ENCODE measurements at regions not wholly inside any gene's neighbourhood (a gene's known extent, or its start where the extent isn't known, plus 50 kb on each side); places are given as distances from the start of the nearest gene placed in this dataset.
"Not testable (repeated sequence)": the region's sequence is repeated elsewhere in the genome, so short reads cannot be mapped to it uniquely, and the experiment has no call there.

DNA sequence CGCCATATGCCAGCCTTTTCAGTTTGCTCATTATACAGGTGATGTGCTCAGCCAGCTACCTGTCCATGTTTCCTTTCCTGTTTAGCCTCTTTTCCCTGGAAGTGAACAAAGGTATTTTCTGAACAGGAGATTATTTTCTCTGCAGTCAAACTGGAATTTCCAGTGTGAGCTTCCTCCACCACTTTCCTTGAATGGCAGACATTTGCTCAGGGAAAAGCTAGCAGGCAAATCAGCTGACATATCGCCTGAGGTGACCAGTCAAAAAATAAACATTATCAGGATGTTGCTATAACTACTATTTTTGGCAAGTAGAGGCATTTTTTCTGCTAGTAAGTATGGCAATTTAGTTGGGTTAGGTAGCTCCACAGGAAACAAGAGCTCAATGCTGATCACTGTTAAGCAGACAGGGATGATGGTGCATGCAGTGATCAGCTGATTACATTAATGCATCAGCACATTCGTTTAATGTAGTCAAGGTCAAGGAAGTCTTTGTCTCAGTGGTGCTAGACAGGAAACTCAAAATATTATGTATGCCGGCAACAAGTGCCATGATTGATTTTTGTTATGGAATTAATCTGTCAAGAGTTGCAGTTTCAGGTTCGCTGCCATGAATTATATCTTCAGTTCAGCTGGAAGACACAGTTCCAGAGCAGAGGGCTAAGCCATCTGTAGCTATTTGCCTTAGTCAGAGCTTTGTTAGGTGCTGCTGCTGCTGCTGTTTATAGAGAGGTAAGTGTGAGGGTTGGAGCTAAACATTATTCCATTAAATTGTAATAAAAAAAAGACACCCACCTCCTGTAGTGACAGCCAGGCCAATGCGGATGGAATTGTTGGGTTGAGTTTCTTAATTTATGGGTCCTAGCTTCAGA, 179.7 kb upstream of the ST6GALNAC5 start:
- DNase-seq, result no peak

DNA sequence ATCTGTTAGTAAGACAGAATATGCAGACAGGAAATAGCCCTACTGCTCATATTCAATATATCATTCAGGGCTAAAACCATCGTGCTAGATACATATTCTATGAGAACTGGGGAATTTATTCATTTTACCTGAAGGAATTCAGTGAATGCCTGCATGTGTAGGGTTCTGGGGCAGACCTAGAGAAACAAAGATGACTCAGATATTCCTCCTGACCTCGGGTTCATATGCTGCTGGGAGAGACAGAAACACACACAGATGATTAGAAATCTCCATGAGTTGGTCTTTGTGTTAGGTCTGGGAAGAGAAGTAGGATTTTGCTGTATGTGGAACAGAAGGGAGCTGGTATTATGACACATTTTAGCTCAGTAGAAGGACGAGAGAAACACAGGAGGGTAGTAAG, 176.5 kb upstream of the ST6GALNAC5 start:
- DNase-seq, result no peak

DNA sequence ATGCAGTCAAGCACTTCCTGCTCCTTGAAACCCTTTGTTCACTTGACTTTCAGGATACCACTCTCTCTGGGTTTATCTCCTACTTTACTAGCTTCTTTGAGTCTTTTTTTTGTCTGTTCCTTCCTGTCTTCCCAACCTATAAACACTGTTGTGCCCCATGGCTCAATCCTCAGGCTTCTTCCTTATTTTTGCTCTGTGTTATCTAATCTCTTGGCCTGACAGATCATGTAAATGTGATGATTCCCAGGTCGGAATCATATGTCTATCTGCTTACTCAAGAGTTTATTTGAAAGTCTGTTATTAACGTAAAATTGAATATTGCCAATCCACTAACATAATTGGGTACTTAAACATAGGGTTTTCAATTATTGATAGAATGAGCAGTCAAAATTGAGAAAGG, 171.7 kb upstream of the ST6GALNAC5 start:
- DNase-seq, result no peak

DNA sequence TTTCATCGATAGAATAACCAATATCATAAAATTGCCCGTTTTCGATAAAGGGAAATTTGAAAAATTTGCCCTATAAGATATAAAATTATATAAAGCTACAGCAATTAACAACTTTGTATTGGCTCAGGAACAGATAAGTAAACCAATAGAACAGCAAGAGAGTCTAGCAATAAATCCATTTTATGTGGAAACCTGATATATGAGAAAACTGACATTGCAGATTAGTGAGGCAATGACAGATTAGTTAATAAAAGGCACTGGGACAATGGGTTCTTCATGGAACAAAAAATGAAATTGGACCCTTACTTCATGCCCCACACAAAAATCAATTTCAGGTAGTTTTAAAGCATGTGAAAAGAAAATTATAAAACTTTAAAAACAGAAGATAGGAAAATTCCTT, 169.9 kb upstream of the ST6GALNAC5 start:
- no peak for DNase-seq

DNA sequence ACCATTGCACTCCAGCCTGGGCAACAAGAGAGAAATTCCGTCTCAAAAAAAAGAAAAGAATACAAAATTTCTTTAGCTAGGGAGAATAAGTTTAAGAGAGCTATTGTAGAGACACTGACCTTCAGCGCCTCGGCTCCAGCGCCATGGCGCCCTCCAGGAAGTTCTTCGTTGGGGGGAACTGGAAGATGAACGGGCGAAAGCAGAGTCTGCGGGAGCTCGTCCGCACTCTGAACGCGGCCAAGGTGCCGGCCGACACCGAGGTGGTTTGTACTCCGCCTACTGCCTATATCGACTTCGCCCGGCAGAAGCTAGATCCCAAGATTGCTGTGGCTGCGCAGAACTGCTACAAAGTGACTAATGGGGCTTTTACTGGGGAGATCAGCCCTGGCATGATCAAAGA, 167.6 kb upstream of the ST6GALNAC5 start:
- not testable (repeated sequence) for DNase-seq

DNA sequence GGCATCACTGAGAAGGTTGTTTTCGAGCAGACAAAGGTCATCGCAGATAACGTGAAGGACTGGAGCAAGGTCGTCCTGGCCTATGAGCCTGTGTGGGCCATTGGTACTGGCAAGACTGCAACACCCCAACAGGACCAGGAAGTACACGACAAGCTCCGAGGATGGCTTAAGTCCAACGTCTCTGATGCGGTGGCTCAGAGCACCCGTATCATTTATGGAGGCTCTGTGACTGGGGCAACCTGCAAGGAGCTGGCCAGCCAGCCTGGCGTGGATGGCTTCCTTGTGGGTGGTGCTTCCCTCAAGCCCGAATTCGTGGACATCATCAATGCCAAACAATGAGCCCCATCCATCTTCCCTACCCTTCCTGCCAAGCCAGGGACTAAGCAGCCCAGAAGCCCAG, 167.1 kb upstream of the ST6GALNAC5 start:
- DNase-seq, result not testable (repeated sequence)

DNA sequence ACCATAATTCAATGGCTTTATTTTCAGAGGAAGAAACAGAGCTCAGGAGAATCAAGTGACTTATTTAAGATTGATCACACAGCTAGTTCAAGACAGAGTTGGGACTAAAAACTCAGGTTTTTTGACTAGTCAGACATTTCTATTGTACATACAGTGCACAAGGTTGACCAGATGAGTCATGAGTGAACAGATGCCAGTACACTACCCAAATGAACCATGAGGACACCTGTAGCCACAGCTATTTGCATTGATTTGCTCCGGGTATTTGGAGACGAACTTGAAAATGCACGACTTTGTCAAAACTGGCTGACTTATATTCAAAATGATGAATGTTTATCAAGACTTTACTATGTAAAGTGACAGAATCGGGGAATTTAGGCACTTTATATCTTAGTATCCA, 161.7 kb upstream of the ST6GALNAC5 start:
- no peak for DNase-seq

DNA sequence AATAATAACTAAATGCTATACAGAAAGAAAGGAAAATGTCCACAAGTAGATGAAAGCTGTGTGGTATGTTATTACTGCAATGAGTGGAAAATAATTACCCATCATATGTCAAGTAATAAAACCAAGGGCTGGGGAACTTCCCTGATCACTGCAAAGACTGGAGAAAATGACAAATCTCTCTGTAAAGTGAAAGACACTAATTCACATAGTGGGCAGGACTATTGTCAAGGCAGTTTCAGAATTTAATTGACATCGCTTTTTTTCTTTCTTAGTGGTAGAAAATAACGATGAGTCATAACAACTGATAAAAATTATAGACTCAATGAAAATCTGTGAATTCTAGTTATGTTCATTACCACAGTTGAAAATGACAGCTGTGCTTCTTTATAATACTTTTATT, 153.7 kb upstream of the ST6GALNAC5 start:
- no peak for DNase-seq

DNA sequence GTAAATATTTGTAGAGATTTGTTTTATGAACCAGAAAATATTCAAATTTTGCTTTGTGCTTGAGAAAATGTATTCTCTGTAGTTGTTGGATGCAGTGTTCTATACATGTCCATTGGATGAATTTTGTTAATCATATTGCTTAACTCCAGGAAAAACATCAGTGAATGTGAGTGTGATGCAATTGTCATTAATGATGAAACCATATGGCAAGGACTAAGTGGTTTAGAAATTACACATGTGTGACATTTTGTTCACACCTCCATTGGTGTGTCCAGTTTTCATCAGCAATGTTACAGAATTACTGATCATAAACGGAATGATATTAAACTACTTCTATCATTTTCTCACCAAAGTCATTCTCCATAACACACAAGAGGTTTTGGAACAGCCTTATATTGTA, 151.8 kb upstream of the ST6GALNAC5 start:
- no peak for DNase-seq

DNA sequence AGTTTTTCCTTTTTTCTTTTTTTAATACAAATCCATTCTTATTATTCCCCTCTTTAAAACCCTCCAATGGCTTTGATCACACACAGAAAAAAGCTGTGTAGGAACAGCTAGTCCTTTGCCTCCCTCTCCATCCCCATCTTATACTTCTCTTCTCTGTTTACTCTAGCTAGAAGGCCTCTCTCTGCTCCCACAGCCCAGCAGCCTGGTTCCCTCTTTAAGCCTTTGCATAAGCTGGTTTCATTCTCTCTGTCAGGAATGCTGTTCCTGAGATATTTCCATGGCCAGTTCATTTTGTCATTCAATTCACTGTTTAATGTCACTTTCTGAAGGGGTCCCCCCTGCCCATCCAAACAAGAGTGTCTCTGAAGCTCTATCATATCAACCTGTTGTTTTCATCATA, 143.3 kb upstream of the ST6GALNAC5 start:
- no peak for DNase-seq

DNA sequence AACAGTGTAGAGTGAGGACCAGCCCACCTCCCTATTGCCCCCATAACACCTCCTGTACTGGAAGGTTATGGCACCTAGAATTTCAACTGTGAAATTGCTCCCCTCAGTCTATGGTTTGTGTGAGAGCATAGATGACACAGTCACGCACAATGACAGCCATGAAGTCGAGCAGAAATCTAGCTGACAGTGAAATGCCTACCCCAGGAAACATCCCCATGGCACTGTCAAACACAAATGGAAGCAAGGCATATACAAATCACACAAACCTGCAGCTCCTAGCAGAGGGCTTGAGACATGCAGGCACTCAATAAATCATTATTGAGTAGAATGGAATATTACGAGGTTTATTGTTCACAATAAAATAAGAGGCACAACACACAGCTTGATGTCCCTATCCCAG, 142.5 kb upstream of the ST6GALNAC5 start:
- DNase-seq, result no peak

DNA sequence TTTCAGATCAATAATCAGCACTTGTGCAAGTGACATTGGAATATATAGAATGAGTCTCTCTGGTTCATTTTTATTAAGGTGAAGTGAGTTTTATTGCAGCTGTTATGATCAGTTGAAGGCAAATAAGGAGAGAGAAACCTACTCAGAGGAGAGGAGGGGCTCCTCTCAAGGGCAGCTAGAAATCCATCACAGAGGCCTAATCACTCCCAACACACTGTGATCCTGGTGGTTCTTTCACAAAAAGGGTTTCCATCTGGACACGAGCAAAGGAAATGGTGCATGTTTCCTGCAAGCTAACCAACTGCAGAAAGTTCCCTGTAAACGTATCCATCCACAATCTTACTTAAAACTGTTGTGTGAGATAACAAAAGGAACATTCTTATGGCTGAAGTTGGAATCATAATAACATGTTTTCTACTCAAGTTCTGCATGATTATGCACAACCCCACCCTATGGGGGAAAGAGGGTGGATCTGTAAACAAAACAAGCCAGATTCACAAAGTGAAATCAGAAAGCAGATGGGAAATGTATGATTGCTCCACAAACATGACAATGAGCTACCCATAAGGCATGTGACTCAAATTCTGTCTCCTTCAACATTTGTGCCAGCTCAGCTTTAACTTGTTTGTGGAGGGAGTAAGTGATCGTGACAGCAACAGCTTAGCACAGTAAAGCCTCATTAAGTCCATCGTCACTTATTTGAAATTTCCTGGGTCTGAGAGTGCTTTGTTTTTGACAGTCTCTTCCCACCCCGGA, 141.2 kb upstream of the ST6GALNAC5 start:
- DNase-seq, result no peak

DNA sequence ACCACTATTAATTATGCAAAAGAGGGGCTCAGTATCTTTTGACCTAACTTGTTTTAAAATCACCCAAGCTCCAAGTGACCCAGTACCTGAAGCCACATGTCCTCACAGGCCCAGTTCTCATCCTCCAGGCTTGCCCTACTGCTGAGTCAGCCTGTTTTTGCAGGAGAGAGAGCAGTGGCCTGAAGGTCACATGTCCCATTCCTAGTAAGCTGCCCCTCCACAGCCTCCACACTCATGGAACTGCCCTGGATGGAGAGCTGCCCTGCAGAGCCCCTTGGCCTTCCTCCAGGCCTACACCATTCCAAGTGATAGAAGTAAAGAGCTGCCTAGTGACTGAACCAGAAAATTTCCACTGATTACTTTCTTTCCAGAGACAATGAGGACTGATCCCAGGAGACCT, 139.8 kb upstream of the ST6GALNAC5 start:
- no peak for DNase-seq

DNA sequence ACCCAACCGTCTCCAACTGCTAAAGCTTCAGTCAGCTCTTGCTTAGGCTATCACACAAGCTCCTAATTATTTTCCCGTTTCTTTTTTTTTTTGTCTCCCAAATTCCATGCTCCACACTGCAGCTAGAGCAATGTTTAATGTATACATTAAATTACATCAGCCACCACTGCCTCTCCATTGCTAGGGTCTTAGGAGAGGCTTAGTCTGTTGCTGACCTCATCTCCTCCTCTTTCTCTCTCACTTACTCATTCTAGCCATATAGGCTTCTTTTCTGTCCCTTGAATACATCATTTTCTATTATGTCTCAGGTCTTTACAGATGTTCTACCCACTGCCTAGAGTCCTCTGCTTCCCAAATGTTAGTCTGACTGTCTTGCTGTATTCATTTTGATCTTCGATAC, 138.1 kb upstream of the ST6GALNAC5 start:
- no peak for DNase-seq

DNA sequence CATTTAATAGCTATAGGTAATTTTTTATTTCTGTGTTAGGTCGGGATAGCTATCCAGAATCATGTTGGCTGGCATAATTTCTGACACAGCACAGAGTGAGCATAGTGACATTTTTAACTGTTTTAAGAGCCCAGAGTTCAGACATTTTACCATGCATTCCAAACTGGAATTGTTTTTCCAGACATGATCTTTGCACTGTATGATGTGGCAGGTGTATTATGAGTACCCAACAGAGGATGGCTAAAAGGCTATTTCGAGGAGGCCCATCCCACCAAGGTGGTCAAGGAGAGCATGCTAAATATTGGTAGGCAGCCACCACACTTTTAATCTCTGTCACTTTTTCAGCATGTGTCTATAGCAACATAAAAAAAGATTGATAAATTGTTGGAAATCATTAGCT, 137.3 kb upstream of the ST6GALNAC5 start:
- DNase-seq, result no peak

DNA sequence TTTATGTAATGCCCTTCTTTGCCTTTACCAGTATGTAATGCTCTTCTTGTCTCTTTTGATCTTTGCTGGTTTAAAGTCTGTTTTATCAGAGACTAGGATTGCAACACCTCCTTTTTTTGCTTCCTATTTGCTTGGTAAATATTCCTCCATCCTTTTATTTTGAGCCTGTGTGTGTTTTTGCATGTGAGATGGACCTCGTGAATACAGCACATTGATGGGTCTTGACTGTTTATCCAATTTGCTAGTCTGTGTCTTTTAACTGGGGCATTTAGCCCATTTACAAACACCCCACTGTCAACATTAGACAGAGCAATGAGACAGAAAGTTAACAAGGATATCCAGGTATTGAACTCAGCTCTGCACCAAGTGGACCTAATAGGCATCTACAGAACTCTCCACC, 128.9 kb upstream of the ST6GALNAC5 start:
- DNase-seq, result not testable (repeated sequence)

DNA sequence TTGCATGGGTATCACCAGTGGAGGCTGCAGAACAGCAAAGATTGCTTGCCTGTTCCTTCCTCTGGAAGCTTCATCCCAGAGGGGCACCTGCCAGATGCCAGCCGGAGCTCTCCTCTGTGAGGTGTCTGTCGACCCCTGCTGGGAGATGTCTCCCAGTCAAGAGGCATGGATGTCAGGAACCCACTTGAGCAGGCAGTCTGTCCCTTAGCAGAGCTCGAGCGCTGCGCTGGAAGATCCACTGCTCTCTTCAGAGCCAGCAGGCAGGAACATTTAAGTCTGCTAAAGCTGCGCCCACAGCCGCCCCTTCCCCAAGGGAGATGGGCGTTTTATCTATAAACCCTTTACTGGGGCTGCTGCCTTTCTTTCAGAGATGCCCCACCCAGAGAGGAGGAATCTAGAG, 126.3 kb upstream of the ST6GALNAC5 start:
- not testable (repeated sequence) for DNase-seq

DNA sequence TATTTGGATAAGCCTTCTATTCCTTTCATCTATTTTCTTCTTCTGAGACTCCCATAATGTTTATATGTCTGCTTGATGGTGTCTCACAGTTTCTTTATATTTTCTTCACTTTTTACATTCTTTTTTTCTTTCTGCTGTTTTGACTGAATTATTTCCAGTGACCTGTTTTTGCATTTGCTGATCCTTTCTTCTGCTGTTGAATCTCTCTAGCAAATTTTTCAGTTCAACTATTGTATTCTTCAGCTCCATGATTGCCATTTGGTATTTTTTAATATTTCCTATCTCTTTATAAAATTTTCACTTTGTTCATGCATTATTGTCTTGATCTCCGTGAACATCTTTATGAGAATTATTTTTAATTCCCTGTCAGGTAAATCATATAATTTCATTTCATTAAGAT, 122.3 kb upstream of the ST6GALNAC5 start:
- no peak for DNase-seq

DNA sequence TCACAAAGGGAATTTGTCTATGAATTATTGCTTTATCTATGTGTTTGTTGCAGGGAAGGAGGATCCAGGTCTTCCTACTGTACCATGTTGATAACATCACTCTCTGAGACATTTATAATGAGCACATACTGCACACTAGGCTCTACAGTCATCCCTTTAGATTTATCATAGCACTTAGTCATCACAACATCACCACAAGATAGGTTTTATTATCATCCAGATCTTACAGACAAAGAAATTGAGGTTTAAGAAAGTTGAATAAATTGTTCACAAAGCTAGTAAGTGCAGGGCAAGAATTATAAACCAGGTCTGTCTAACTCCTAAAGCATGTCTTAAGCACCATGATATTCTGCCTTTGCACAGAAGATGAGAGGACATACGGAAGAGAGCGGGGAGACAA, 121.1 kb upstream of the ST6GALNAC5 start:
- DNase-seq, result no peak

DNA sequence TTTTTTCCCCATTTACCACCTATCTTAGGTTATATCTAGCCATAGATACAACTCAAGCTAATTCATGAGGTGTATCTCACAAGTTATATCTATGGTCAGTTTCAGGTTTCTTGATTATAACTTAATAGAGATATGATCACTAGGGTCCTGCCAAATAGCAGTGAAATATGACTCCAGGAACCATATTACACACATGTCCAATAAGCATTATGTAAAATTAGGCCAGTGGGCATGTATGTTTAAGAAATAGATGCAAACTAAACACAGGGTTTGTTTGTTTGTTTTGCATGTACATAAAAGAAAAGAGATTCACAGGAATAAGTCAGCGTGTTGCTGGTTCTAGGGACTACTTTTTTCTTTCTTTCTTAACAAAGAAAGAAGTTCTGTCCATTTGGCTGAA, 112.5 kb upstream of the ST6GALNAC5 start:
- no peak for DNase-seq

DNA sequence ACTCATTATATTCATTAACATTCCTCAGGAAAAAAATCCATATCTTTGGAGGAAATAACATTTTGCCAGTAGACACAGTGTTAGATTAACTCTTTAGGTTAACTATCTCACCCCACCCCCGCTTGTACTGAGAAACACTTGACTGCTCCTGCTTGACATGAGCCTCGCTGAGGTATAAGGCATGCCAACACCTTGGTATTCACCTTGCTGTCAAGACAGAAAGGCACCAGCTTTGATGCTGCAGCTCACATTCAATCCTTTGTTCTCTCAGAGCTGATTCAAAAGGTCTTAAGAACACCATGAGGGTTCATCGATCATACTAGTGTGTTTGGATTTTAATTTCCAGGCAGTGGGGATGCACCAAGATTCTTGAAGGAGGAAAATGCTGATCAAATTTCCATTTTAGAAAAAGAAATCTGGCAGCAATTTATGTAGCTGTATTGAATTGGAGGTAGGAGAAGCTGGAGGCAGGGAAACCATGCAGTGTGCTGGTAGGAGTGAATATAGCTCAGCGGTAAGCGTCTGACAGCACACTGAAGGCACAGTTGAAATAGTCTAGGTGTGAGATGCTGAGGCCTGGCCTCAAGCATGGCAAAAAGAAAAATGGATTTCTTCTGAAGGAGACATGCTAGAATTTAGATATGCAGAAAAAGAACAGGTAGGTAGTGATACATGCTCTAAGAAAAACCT, 108.0 kb upstream of the ST6GALNAC5 start:
- no peak for DNase-seq

DNA sequence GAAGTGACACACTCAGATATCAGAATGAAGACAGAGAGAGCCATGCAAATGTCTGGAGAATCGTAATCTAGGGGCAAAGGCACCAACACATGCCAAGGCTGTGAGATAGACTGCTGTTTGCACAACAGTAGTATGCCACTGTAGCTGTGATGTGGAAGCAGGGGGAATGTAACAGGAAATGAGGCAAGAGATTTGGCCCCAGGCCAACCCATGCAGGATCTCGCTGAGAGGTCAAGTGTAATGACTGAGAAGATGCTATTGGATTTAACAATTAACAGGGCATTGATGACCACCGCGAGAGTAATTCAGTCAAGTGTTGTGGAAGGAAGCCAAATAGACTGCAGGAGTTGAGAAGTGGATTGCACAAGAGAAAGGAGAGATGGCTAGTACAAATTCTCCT, 107.3 kb upstream of the ST6GALNAC5 start:
- peak in 1 of 2 donors; percentile 17 for DNase-seq

DNA sequence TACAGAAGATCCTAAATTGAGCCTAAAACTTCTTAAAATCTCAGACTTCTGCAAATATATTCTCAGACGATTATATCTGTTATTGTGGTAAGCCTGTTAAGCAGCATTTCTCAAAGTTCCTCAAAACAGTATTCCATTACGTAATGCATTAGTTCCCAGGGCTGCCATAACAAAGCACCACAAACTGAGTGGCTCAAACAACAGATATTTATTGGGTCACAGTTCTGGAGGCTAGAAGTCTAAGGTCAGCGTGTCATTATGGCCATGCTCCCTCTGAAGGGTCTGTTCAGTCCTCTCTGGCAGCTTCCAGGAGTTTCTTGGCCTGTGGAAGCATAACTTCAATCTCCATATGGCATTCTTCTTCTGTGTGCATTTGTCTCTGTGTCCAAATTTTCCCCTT, 103.5 kb upstream of the ST6GALNAC5 start:
- peak; percentile 7 to 10 for DNase-seq
